NCI-H526 (cell line): ENCODE measurements at regions not wholly inside any gene's neighbourhood (a gene's known extent, or its start where the extent isn't known, plus 50 kb on each side); places are given as distances from the start of the nearest gene placed in this dataset.
"Not testable (repeated sequence)": the region's sequence is repeated elsewhere in the genome, so short reads cannot be mapped to it uniquely, and the experiment has no call there.

Experiments
- DNase-seq, 2 experiments: peaks; one replicate each; lab custom pipeline; 2025; lab: John Stamatoyannopoulos, UW

DNA sequence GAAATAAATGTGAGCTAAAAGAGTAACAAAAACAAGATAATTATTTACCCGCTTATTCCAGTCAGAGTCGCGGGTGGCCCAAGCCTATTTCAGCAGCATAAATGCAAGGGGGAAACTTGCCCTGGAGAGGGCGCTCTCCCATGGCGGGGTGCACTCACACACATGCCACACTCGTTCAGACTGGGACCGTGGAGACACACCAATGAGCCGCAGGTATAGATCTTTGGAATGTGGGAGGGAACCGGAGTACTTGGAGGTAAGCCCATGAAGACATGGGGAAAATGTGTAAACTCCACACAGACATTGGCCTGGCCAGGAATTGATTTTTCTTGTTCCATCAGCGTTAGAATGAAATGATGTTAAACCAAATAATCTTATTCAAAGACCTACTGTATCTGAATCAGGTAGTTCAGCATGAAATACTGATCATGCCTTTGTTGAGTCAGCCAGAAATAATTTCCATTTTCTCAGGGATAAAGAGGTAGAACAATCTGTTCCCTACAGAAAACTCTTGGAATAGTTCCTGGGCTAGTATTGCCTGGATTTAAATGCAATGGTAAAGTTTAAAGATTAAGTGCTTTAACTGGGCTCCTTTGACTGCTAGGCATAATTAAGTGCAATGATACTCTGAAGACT lies 191.5 kb downstream of the MCHR2 start:
- no peak for DNase-seq

GRCh38 chr6:99808992-99809391 lies 185.0 kb downstream of the MCHR2 start:
- no peak for DNase-seq

GRCh38 chr6:99810295-99810694 lies 183.7 kb downstream of the MCHR2 start:
- no peak for DNase-seq

DNA sequence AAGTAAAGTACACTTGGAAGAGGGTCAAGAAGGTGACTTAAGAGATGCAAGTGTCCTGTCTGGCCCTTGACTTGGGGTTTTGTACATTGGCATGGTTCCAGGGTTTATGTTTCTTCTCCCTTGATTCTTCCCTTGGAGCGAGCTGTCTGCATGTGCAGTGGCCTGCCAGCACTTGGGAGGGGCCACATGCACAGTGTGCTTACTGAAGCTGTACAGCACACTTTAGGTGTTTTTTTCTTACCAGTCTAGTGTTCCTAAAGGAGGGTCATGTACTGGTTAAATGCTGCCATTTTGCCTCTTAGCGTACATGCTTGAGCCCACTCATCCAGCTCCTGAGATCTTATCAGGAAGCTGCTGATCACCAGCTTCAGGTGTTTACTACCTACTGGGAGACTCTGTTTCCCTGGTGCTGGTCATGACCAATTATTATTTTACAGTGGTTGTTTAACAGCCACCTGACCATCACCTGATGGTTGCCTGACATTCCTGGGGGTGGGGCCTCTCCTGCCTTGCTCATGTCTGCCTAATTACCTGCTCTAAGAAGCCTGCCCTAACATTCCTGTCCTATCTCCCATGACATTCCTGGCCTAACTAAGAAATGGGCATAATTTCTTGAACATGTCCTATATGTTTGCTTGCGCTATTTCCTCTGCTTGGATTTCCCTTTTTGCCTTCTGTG lies 182.9 kb downstream of the MCHR2 start:
- DNase-seq, result no peak

DNA sequence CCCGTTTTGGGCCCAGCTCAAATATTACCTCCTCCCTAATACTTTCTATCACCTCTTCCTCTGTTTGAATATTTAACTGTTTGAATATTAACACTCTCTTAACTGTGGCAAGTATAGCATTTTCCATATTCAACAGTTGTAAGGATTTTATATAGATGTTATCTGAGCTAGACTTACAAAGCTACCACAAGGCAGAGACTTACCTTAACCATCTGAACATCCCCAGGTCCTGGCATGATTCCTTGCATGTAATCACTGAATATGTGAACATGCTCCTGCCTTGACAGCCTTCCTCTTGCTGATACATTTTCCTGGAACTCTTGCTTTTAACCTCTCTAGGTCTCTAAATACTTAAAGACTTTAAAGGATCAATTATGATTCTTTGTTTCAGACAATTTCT lies 182.4 kb downstream of the MCHR2 start:
- DNase-seq, result no peak

DNA sequence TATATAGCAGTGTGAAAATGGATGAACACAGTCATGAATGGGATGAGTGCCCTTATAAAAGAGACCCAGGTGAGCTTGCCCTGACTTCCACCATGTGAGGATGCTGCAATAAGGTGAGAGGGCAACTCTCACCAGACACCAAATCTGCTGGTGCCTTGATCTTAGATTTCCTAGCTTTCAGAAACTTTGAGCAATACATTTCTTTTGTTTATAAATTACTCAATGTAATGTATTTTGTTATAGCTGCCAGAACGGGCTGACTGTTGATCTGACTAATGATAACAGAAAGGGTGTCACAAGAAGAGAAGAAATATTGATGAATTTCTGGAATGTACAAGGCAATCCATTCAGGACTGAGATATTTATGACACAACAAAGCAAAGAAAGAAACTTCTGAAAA lies 180.5 kb downstream of the MCHR2 start:
- no peak for DNase-seq

DNA sequence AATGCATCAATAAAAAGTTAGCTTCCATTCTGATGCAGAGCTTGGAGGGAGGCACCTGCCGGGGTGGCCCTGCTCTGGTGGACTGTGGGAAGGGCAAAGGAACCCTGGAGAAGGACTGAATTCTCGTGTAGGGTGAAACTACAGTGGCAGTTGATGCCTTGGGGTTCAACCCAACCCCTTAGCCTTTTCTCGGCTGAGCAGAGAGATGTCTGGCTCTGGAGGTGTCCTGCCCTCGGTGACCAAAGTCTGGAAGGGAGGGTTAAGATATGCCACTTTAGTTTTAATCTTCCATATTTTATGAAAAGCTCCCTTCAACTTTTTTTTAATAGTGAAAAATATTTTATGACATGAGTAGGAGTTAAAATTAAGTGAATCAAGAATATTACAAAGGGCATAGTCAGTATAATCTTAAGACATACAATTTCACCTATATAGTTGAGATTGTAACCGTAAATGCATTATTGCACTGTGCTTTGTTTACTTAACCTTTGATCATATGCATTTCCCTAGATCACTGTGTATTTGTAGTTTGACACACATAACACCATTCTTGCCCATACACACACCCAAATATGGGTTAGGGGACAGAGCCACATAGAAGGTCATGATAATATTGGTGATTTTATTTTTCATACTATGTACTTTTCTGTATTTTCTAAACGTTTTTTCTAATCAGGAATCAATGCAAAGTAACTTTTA lies 179.6 kb downstream of the MCHR2 start:
- DNase-seq, result no peak

- DNase-seq, result no peak
These were observed 177.2 kb downstream of the MCHR2 start for GRCh38 chr6:99816795-99817194.

- DNase-seq, result no peak
These were observed 175.9 kb downstream of the MCHR2 start for GRCh38 chr6:99818161-99818560.

DNA sequence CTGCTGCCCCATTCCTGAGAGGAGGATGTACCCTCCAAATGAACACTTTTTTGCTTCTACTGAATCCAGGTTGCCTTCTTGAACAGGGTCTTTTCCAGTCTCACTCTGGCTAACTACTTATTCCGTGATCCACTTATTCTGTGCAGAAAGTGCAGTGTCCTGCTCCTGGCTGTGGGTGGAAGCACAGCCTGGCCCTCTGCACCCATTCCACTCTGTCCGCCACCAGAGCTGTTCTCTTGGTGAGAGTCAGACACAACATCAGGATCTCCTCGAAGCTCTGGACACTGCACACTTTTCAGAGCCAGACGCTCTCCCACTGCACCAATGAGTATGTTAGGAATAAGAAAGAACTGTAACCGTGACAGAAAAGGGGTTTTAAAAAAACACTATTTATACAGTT lies 174.2 kb downstream of the MCHR2 start:
- no peak for DNase-seq

DNA sequence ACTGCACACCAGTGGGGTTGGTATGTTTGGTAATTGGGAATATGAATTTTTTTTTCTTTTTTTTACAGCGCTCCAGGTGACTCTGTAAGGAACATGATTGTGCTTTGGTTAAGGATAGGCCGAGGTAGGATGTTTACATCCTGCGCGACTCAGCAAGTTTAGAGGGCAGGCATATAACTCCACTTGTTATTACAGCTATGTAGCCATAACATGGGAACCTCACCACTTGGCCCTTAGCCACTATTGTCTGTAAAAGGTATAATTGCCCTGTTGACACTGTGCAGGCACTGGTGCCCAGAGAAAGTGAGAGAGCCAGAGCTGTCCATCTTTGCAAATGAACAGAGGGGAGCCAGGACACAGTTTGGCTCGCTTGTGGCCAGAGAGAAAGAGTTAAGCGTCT lies 172.9 kb downstream of the MCHR2 start:
- no peak for DNase-seq

DNA sequence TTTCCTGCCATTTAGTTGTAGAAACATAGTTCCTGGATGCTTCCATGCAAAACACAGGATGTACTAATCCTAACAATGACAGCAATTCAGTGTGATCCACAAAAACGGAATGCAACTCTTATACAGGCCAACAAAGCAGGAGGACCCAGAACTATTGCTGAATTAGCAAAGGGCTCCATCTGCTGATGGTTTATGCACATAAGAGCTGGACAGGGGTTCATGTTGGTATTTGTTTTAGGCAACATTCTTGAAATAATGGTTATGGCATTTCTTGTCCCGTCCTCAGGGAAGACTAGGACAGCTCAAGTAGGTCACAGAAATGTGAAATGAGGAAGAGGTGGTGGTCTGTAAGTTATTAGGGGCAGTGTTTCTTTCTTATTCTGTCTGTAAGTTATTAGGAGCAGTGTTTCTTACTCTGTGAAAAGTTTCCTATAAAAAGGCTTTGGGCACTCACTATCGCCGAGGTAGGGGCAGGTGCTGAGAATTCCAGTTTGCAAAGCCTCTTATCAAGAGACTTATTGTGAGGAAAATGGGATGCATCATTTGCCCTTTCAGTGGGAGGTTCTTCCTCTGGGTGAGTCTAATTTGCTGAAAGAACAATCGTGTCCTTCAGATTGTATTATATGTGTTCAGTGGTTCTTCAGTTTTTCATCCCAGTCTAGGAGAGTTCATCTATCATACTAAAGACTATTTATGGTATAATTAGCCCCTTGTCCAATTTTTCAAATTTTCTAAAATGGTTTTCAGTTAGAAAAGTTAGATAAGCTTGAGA lies 171.1 kb downstream of the MCHR2 start:
- DNase-seq, result peak; percentile 69 to 77

DNA sequence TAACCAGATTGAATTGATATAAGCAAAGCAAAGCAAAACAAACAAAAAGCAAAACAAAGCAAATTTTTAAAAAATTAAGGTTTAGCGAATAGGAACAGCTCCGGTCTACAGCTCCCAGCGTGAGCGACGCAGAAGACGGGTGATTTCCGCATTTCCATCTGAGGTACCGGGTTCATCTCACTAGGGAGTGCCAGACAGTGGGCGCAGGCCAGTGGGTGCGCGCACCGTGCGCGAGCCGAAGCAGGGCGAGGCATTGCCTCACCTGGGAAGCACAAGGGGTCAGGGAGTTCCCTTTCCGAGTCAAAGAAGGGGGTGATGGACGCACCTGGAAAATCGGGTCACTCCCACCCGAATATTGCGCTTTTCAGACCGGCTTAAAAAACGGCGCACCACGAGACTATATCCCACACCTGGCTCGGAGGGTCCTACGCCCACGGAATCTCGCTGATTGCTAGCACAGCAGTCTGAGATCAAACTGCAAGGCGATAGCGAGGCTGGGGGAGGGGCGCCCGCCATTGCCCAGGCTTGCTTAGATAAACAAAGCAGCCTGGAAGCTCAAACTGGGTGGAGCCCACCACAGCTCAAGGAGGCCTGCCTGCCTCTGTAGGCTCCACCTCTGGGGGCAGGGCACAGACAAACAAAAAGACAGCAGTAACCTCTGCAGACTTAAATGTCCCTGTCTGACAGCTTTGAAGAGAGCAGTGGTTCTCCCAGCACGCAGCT lies 170.3 kb downstream of the MCHR2 start:
- not testable (repeated sequence) for DNase-seq

GRCh38 chr6:99833034-99833433 lies 161.0 kb downstream of the MCHR2 start:
- DNase-seq, result no peak

DNA sequence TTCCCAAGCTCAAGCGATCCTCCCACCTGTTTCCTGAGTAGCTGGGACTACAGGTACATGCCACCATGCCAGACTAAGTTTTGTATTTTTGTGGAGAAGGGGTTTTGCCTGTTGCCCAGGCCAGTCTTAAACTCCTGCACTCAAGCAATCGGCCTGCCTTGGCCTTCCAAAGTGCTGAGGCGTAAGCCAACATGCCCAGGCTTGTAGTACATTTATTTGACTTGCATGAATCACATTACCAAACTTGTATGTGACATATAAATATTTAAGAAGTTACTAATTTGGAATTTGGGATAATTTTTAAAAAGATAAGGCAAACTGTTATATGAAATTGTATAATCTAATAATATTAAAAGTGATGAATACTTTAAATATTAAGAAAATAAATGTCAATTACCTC lies 157.6 kb downstream of the MCHR2 start:
- DNase-seq, result no peak

GRCh38 chr6:99838607-99839006 lies 155.4 kb downstream of the MCHR2 start:
- no peak for DNase-seq

GRCh38 chr6:99841297-99841696 lies 152.7 kb downstream of the MCHR2 start:
- DNase-seq, result no peak

- no peak for DNase-seq
These were observed 148.0 kb downstream of the MCHR2 start for GRCh38 chr6:99846006-99846405.

DNA sequence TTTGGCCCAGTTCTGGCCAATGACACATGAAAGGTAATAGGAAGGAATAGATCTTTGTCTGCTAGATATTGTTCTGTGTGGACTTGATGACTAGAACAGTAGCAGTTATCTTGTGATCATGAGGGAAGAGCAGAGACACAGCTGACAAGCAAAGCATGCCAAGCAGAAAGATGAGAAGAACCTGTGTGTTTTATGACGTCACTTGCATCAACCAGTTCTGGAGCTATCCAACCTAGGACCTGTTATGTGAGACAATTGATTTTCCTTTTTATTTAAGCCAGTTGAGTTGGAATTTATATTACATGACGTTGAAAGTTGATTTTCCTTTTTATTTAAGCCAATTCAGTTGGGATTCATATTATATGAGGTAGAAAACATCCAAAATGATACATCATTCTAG lies 143.2 kb downstream of the MCHR2 start:
- no peak for DNase-seq

- DNase-seq, result peak in 1 of 2 experiments; percentile 12
These were observed 142.0 kb downstream of the MCHR2 start for GRCh38 chr6:99852031-99852430.

GRCh38 chr6:99867026-99867425 lies 127.0 kb downstream of the MCHR2 start:
- no peak for DNase-seq
